H9 (cell line): ENCODE measurements at regions not wholly inside any gene's neighbourhood (a gene's known extent, or its start where the extent isn't known, plus 50 kb on each side); places are given as distances from the start of the nearest gene placed in this dataset.

Source experiments
- DNase-seq: peaks from one replicate; pipeline ENCODE4 v3.0.0-alpha.2; 2017
- H2AFZ ChIP-seq: one replicate; pipeline ENCODE4 v1.6.1; 2013; ENCODE audit warnings: mild to moderate bottlenecking, low read length, control low read depth, moderate library complexity
- H2AK5ac ChIP-seq: 2 replicates; pipeline ENCODE4 v1.6.1; 2013; ENCODE audit warnings: low read length, control low read depth, mixed read lengths; ENCODE audit not compliant: insufficient read length
- H2BK120ac ChIP-seq: one replicate; pipeline ENCODE4 v1.6.1; 2013; ENCODE audit warnings: low read depth, mild to moderate bottlenecking, low read length, control low read depth, inconsistent platforms; ENCODE audit not compliant: poor library complexity, severe bottlenecking
- H2BK12ac ChIP-seq: 2 replicates; pipeline ENCODE4 v1.6.1; 2013; ENCODE audit warnings: low read length, control low read depth, mixed read lengths, low read depth; ENCODE audit not compliant: insufficient read length
- H2BK15ac ChIP-seq: 2 replicates; pipeline ENCODE4 v1.6.1; 2013; ENCODE audit warnings: low read depth, low read length, control low read depth
- H2BK20ac ChIP-seq: one replicate; pipeline ENCODE4 v1.6.1; 2013; ENCODE audit warnings: low read depth, mild to moderate bottlenecking, low read length, control low read depth, inconsistent platforms; ENCODE audit not compliant: poor library complexity, severe bottlenecking
- H2BK5ac ChIP-seq: 2 replicates; pipeline ENCODE4 v1.6.1; 2013; ENCODE audit warnings: low read length, control low read depth, mixed read lengths; ENCODE audit not compliant: insufficient read length
- H3K14ac ChIP-seq: 2 replicates; pipeline ENCODE4 v1.6.1; 2013; ENCODE audit warnings: low read length, control low read depth; ENCODE audit not compliant: insufficient read depth
- H3K18ac ChIP-seq: 2 replicates; pipeline ENCODE4 v1.6.1; 2013; ENCODE audit warnings: low read depth, mild to moderate bottlenecking, mixed read lengths, low read length, control low read depth; ENCODE audit not compliant: insufficient read length
- H3K23ac ChIP-seq: 2 replicates; pipeline ENCODE4 v1.6.1; 2013; ENCODE audit warnings: low read length, control low read depth, mixed read lengths, low read depth; ENCODE audit not compliant: insufficient read length
- H3K23me2 ChIP-seq: 2 replicates; pipeline ENCODE4 v1.6.1; 2013; ENCODE audit warnings: low read depth, mild to moderate bottlenecking, mixed read lengths, low read length, control low read depth; ENCODE audit not compliant: insufficient read length, poor library complexity, severe bottlenecking
- H3K27ac ChIP-seq: 2 replicates; pipeline ENCODE4 v1.5.1; 2013; ENCODE audit warnings: low read length, control low read depth, mixed read lengths, low read depth; ENCODE audit not compliant: insufficient read length
- H3K27me3 ChIP-seq: 2 replicates; pipeline ENCODE4 v1.6.1; 2013; ENCODE audit warnings: low read length, control low read depth, inconsistent platforms; ENCODE audit not compliant: insufficient read depth
- H3K4ac ChIP-seq: 2 replicates; pipeline ENCODE4 v1.6.1; 2013; ENCODE audit warnings: low read depth, mild to moderate bottlenecking, control low read depth, inconsistent platforms, low read length, moderate library complexity
- H3K4me1 ChIP-seq: 2 replicates; pipeline ENCODE4 v1.6.1; 2013; ENCODE audit warnings: low read length, control low read depth, inconsistent platforms; ENCODE audit not compliant: insufficient read depth
- H3K4me2 ChIP-seq: 2 replicates; pipeline ENCODE4 v1.6.1; 2013; ENCODE audit warnings: low read length, control low read depth, mixed read lengths; ENCODE audit not compliant: insufficient read length, insufficient read depth
- H3K56ac ChIP-seq: 2 replicates; pipeline ENCODE4 v1.6.1; 2013; ENCODE audit warnings: low read depth, mild to moderate bottlenecking, mixed read lengths, low read length, control low read depth; ENCODE audit not compliant: insufficient read length
- H3K79me1 ChIP-seq: 2 replicates; pipeline ENCODE4 v1.6.1; 2013; ENCODE audit warnings: low read depth, mild to moderate bottlenecking, moderate library complexity, low read length, control low read depth, inconsistent platforms; ENCODE audit not compliant: insufficient read depth, poor library complexity, severe bottlenecking
- H3K79me2 ChIP-seq: 2 replicates; pipeline ENCODE4 v1.6.1; 2013; ENCODE audit warnings: low read length, control low read depth, inconsistent platforms; ENCODE audit not compliant: insufficient read depth
- H3K9ac ChIP-seq: 2 replicates; pipeline ENCODE4 v1.6.1; 2013; ENCODE audit warnings: low read length, control low read depth, mixed read lengths; ENCODE audit not compliant: insufficient read length; ENCODE audit errors: extremely low read depth
- H3K9me3 ChIP-seq: one replicate; pipeline ENCODE4 v1.6.1; 2013; ENCODE audit warnings: low read depth, low read length, inconsistent platforms; ENCODE audit not compliant: control insufficient read depth
- H3T11ph ChIP-seq: one replicate; pipeline ENCODE4 v1.6.1; 2013; ENCODE audit warnings: mild to moderate bottlenecking, low read length, control low read depth, inconsistent platforms
- H4K20me1 ChIP-seq: one replicate; pipeline ENCODE4 v1.6.1; 2013; ENCODE audit not compliant: control insufficient read depth, insufficient read length, insufficient read depth
- H4K5ac ChIP-seq: 2 replicates; pipeline ENCODE4 v1.6.1; 2013; ENCODE audit warnings: low read depth, mild to moderate bottlenecking, mixed read lengths, low read length, control low read depth; ENCODE audit not compliant: insufficient read length
- H4K8ac ChIP-seq: replicated peaks from 2 replicates; pipeline ENCODE4 v1.6.1; 2013; ENCODE audit warnings: low read length, control low read depth, mixed read lengths, low read depth; ENCODE audit not compliant: insufficient read length
- H4K91ac ChIP-seq: 2 replicates; pipeline ENCODE4 v1.6.1; 2013; ENCODE audit warnings: low read depth, mild to moderate bottlenecking, moderate library complexity, mixed read lengths, low read length, control low read depth; ENCODE audit not compliant: insufficient read length
- H3K27ac Mint-ChIP-seq, 3 experiments: 2 replicates in 2 of 3; 3 replicates in 1 of 3; pipeline ENCODE4 v1.8.0; 2020 to 2021; ENCODE audit warnings: mixed read lengths in 3 of 3, mild to moderate bottlenecking in 1 of 3, moderate library complexity in 1 of 3
- H3K27me3 Mint-ChIP-seq: 2 replicates; pipeline ENCODE4 v1.8.0; 2021; ENCODE audit warnings: low read depth, mild to moderate bottlenecking, moderate library complexity, mixed read lengths
- H3K36me3 Mint-ChIP-seq, 3 experiments: 2 replicates in 2 of 3; 3 replicates in 1 of 3; pipeline ENCODE4 v1.8.0; 2020 to 2021; ENCODE audit warnings: low read depth in 3 of 3, mixed read lengths in 3 of 3; ENCODE audit not compliant: insufficient read depth in 1 of 3
- H3K4me1 Mint-ChIP-seq, 2 experiments: 2 replicates each; pipeline ENCODE4 v1.8.0; 2020; ENCODE audit warnings: mixed read lengths in 2 of 2
- H3K4me3 Mint-ChIP-seq, 2 experiments: 2 replicates in 1 of 2; 3 replicates in 1 of 2; pipeline ENCODE4 v1.8.0; 2020 to 2021; ENCODE audit warnings: mild to moderate bottlenecking in 2 of 2, mixed read lengths in 2 of 2, moderate library complexity in 1 of 2
- H3K9me3 Mint-ChIP-seq, 2 experiments: 2 replicates in 1 of 2; 3 replicates in 1 of 2; pipeline ENCODE4 v1.8.0; 2020; ENCODE audit warnings: mild to moderate bottlenecking in 2 of 2, mixed read lengths in 2 of 2, moderate library complexity in 1 of 2
- CTCF ChIP-seq: fragments of 200-600 bp; sonication (generic); conservative IDR thresholded peaks from 3 replicates; pipeline ENCODE4 v1.8.0; 2021; ENCODE audit warnings: antibody characterized with exemption, mild to moderate bottlenecking
- WGBS: extraction: QIAGEN DNeasy Blood & Tissue Kit; methylation state at CpG from one replicate; pipeline ENCODE4 v1.1.7; 2013; ENCODE audit warnings: missing lambda C conversion rate, low lambda C conversion rate, mixed read lengths; ENCODE audit not compliant: insufficient read length; ENCODE audit errors: extremely low coverage; 5-methylcytosine and 5-hydroxymethylcytosine counted together

GRCh38 chr12:18805516-18806248, 67.8 kb downstream of the CAPZA3 start:
- DNase-seq = peak; percentile 61
- no CpG with 5 or more reads among the region's 10 CpGs for WGBS
- peak; percentile 72 for TF ChIP-seq CTCF

More at GRCh38 chr12:18805516-18806248, 67.8 kb downstream of the CAPZA3 start:
- Histone ChIP-seq H2BK15ac (no peak overlapping the region), H3K4me1 (no peaks in the 10 kb centered on the region), H4K91ac (no peak overlapping the region), H3K9ac (no peak overlapping the region), H2BK20ac (no peak overlapping the region), H3K18ac (no peak overlapping the region), H3T11ph (no peak overlapping the region), H2AFZ (no peak overlapping the region), H3K14ac (no peak overlapping the region), H2BK5ac (no peak overlapping the region), H3K23ac (no peak overlapping the region), H3K56ac (no peak overlapping the region), H3K4me2 (no peak overlapping the region), H2AK5ac (no peak overlapping the region), H4K20me1 (no peaks in the 10 kb centered on the region), H3K4ac (no peak overlapping the region), H4K8ac (no peak overlapping the region), H3K23me2 (no peaks in the 10 kb centered on the region), H2BK120ac (no peak overlapping the region), H3K79me2 (no peaks in the 10 kb centered on the region), H3K9me3 (no peaks in the 10 kb centered on the region), H3K27me3 (no peaks in the 10 kb centered on the region), H3K79me1 (no peaks in the 10 kb centered on the region), H2BK12ac (no peak overlapping the region), H4K5ac (no peak overlapping the region), H3K27ac (no peak overlapping the region)
- H3K36me3 Mint-ChIP-seq = peaks cover 0 to 3% (median 0%) of the 10 kb centered on the region in 3 experiments; a peak in 1 of 7 replicates
- peaks cover 0 to 2% of the 10 kb centered on the region in 2 experiments; a peak in 1 of 5 replicates for H3K9me3 Mint-ChIP-seq
- peak overlapping the region in 1 of 3 experiments; percentile 79; a peak in 1 of 7 replicates for H3K27ac Mint-ChIP-seq
- H3K27me3 Mint-ChIP-seq = no peaks in the 10 kb centered on the region
- H3K4me1 Mint-ChIP-seq = peaks cover 8 to 13% of the 10 kb centered on the region in 2 experiments
- no peak overlapping the region for H3K4me3 Mint-ChIP-seq
